Fibroblast of villous mesenchyme (primary cell): ENCODE measurements at regions not wholly inside any gene's neighbourhood (a gene's known extent, or its start where the extent isn't known, plus 50 kb on each side); places are given as distances from the start of the nearest gene placed in this dataset.

ENCODE experiments used
- DNase-seq: peaks from one replicate; pipeline ENCODE4 v3.0.0-alpha.2; 2010; ENCODE audit warnings: low read depth
- H3K4me3 ChIP-seq: 2 replicates; pipeline ENCODE4 v1.5.1; 2011; ENCODE audit warnings: low read depth, mild to moderate bottlenecking, low read length
- TF ChIP-seq, protein P1 (sequence below): IDR thresholded peaks from 2 replicates; pipeline ENCODE4 v1.5.1; 2012; ENCODE audit warnings: low read depth, mild to moderate bottlenecking, low read length; ENCODE audit not compliant: insufficient read depth

DNA sequence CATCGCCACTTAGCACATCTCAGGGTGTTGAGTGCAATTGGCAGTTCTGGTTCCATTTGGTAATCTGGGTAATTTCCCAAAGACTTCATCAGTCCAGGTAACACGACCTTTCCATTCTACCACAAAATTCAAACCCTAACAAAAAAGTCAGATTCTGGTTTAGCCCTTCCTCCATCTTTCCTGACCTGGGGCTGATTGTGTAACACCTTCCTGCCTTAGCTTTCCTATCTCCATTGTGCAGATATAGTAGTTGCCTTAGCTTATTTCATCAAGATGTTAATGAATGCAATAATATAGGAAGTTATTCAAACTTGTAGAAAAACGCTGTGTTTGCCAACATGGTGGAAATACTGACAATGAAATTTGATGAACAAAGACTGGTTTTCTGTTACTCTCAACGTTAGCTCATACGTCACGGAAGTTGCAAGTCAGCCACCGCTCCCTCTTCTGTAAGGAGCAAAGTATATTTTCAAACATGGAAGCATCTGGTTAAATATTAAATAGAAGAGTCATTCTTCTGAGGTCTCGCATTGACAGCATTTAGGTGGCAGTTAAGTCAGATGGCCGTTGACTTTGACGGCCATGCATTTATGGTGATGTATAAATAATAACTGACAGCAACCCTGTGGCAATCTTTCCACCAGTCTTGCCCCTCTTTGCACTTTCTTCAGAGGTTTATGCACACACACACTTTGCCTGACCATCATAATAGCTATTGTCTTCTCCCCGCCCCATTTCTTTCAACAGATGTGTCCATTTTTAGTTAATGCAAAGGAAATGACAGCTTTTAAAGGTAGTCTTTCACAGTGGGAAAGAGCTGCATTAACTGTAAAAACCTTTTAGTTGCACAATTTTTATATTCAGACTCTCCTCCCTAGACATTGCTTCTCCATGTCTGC is 205.1 kb upstream of the BMPER start:
- no peak overlapping the region for H3K4me3 ChIP-seq
- no peak for DNase-seq
- TF ChIP-seq, protein P1, sequence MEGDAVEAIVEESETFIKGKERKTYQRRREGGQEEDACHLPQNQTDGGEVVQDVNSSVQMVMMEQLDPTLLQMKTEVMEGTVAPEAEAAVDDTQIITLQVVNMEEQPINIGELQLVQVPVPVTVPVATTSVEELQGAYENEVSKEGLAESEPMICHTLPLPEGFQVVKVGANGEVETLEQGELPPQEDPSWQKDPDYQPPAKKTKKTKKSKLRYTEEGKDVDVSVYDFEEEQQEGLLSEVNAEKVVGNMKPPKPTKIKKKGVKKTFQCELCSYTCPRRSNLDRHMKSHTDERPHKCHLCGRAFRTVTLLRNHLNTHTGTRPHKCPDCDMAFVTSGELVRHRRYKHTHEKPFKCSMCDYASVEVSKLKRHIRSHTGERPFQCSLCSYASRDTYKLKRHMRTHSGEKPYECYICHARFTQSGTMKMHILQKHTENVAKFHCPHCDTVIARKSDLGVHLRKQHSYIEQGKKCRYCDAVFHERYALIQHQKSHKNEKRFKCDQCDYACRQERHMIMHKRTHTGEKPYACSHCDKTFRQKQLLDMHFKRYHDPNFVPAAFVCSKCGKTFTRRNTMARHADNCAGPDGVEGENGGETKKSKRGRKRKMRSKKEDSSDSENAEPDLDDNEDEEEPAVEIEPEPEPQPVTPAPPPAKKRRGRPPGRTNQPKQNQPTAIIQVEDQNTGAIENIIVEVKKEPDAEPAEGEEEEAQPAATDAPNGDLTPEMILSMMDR, result no peak

DNA sequence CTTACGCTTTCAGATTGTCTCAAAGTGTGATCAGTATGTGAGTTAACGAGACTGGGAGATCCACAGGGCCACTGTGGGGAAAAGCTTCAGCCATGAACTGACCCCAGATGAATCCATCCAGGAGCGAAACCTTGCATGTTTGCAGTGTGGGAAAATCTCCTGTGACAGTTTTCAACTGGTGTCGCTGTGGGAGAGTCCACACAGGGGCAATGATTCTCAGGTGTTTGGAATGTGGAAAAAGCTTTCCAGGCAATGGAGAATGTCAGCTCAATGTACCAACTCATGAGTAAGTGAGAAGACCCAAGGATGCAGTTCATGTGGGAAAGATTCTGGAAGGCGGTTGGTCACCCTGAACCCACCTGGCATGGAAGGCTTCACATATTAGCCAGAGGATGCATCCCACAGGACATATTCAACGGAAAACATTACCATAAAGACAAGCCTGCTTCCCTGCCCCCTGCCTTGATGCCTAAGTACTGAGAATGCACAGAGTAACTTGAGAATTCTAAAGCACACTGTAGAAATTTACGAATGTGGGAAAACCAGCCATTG is 204.1 kb upstream of the BMPER start:
- DNase-seq, result no peak
- TF ChIP-seq, protein P1, result no peak
- no peak overlapping the region for H3K4me3 ChIP-seq

DNA sequence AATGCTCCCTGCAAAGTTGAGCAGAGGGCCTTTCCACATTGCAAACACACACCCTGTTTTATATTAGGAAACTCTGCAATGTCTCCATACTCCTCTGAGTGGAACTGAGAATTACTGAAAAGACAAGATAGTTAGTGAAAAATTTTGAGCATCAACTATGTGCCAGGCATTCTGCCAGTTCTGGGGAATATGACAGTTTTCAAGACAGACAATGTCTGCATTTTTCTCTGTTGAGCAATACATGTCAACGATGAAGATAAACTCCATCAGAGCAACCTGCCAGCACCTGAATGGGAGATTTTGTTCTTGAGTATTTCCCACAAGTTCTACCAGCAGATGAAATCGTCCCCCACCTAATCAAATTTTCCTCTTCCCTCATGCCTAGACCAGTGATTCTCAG is 203.4 kb upstream of the BMPER start:
- DNase-seq, result no peak
- H3K4me3 ChIP-seq, result no peak overlapping the region
- TF ChIP-seq, protein P1, result no peak

DNA sequence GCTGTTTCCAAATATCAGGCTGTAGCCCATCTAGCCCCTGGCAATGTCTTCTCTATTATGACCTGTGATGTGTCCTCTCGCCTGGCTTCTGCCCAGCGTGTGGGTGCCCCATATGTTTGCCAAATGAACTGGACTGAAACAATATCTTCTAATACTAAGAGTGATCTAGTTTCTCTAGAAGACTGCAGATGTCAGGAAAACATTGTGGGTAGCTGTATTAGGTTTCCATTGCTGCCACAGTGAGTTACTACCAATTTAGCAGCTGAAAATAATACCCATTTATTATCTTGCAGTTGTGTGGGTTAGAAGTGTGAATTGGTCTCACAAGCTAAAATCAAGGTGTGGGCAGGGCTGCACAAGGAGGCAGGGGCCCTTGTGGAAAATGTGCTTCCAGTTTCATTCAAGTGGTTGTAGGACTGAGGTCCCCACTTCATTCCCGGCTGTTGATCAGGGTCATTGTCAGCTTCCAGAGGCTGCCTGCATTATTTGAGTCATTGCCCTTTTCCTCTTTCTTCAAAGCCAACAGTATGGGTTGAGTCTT is 202.8 kb upstream of the BMPER start:
- H3K4me3 ChIP-seq, result no peak overlapping the region
- TF ChIP-seq, protein P1, result no peak
- DNase-seq, result no peak

DNA sequence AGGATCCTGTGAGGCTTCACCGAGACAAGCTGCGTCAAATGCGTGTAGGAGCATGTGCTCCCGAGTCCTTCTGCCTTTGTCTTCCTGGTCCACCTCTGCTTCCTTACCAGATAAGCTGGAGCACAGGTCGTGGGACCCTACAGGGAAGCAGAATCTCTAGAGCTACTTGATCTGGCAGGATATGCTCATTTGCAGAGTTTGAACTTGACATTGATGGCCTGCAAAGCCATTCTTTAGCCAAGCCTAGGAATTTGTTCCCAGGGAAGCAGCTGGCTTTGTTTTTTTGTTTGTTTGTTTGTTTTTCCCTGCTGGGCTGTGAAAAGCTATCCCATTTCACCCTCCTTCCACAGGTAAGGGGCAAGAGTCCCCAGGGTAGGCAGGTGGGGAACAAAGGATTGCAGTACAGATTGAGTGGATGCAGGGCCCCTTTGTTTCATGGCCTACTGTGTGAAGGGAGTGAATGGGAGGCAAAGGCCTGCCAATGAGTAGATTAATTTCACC is 200.0 kb upstream of the BMPER start:
- DNase-seq, result no peak
- H3K4me3 ChIP-seq, result no peak overlapping the region
- TF ChIP-seq, protein P1, result no peak

DNA sequence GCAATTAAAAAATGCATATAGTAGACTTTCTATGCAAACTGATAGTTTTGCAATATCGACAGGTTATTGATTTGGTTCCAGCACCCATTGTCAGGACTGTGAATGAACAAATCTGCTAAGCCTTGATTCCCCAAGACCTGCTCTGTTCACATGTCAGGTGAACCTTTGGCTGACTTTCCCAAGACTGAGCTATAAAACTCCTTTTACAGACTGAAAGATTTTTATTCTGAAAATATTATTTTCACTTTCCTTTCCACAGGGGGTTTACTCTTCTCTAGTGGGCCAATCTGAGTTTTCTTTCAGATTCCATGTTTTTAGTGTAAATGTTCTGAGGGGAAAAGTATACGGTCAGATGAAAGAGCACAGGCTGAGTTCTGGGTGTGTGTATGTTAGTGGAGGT is 199.2 kb upstream of the BMPER start:
- DNase-seq, result no peak

More for the DNA sequence above, 199.2 kb upstream of the BMPER start:
- TF ChIP-seq, protein P1, result no peak
- no peak overlapping the region for H3K4me3 ChIP-seq
